ENCODE measurements at regions not wholly inside any gene's neighbourhood (a gene's known extent, or its start where the extent isn't known, plus 50 kb on each side); places are given as distances from the start of the nearest gene placed in this dataset.

DNA sequence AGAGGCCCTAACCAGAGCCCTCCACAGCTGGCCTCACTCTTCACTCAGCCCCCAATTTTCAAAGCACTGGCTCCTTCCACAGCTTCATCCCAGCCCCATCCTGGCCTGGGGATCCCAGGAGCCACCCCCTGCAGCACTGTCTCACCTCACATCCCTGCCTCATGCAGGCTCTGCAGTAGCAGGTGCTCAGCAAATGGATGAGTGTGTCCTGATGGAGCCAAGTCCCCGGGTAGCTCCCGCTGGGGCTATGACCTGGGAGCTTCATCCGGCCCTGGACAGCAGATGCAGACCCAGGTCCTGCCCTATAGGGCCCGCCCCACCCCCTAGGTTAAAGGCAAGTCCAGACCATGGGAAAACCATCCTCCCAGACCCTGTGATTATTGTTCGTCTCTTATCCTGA, 143.2 kb upstream of the ZNF507 start:
- Histone ChIP-seq H3K36me3 (ENCODE audit: control insufficient read depth in 1 of 2, insufficient read depth in 2 of 2, low read length in 2 of 2) (no peaks in the 10 kb centered on the region), H3K4me3 (ENCODE audit: low read depth in 1 of 2, low read length in 2 of 2) (no peak overlapping the region), H3K9me3 (ENCODE audit: control insufficient read depth in 1 of 2, low read length in 2 of 2) (no peaks in the 10 kb centered on the region), H3K27ac (ENCODE audit: low read depth, low read length) (no peak overlapping the region), H3K9ac (ENCODE audit: low read depth in 1 of 2, low read length in 2 of 2) (no peak overlapping the region), H3K4me1 (ENCODE audit: control insufficient read depth in 1 of 2, insufficient read depth in 2 of 2, low read length in 2 of 2) (no peaks in the 10 kb centered on the region), H3K27me3 (ENCODE audit: control insufficient read depth in 1 of 2, insufficient read depth in 2 of 2, low read length in 2 of 2) (no peaks in the 10 kb centered on the region)

- H3K9me3 ChIP-seq (ENCODE audit: control insufficient read depth in 1 of 2, low read length in 2 of 2) = no peaks in the 10 kb centered on the region
- no peaks in the 10 kb centered on the region for H3K36me3 ChIP-seq (ENCODE audit: control insufficient read depth in 1 of 2, insufficient read depth in 2 of 2, low read length in 2 of 2)
- H3K4me1 ChIP-seq (ENCODE audit: control insufficient read depth in 1 of 2, insufficient read depth in 2 of 2, low read length in 2 of 2) = no peaks in the 10 kb centered on the region
- H3K27me3 ChIP-seq (ENCODE audit: control insufficient read depth in 1 of 2, insufficient read depth in 2 of 2, low read length in 2 of 2) = no peaks in the 10 kb centered on the region
- H3K9ac ChIP-seq (ENCODE audit: low read depth in 1 of 2, low read length in 2 of 2) = no peak overlapping the region
- H3K27ac ChIP-seq (ENCODE audit: low read depth, low read length) = no peak overlapping the region
- no peak overlapping the region for H3K4me3 ChIP-seq (ENCODE audit: low read depth in 1 of 2, low read length in 2 of 2)
Observed at GRCh38 chr19:32203161-32203560, 142.2 kb upstream of the ZNF507 start.

GRCh38 chr19:32206065-32206464, 139.3 kb upstream of the ZNF507 start:
- H3K9ac ChIP-seq (ENCODE audit: low read depth in 1 of 2, low read length in 2 of 2) = no peak overlapping the region
- H3K27ac ChIP-seq (ENCODE audit: low read depth, low read length) = no peak overlapping the region
- no peaks in the 10 kb centered on the region for H3K4me1 ChIP-seq (ENCODE audit: control insufficient read depth in 1 of 2, insufficient read depth in 2 of 2, low read length in 2 of 2)
- H3K27me3 ChIP-seq (ENCODE audit: control insufficient read depth in 1 of 2, insufficient read depth in 2 of 2, low read length in 2 of 2) = no peaks in the 10 kb centered on the region
- no peak overlapping the region for H3K4me3 ChIP-seq (ENCODE audit: low read depth in 1 of 2, low read length in 2 of 2)
- no peaks in the 10 kb centered on the region for H3K36me3 ChIP-seq (ENCODE audit: control insufficient read depth in 1 of 2, insufficient read depth in 2 of 2, low read length in 2 of 2)
- no peaks in the 10 kb centered on the region for H3K9me3 ChIP-seq (ENCODE audit: control insufficient read depth in 1 of 2, low read length in 2 of 2)

GRCh38 chr19:32208060-32208459, 137.3 kb upstream of the ZNF507 start:
- H3K9me3 ChIP-seq (ENCODE audit: control insufficient read depth in 1 of 2, low read length in 2 of 2) = no peaks in the 10 kb centered on the region
- H3K9ac ChIP-seq (ENCODE audit: low read depth in 1 of 2, low read length in 2 of 2) = no peak overlapping the region
- no peaks in the 10 kb centered on the region for H3K36me3 ChIP-seq (ENCODE audit: control insufficient read depth in 1 of 2, insufficient read depth in 2 of 2, low read length in 2 of 2)
- no peak overlapping the region for H3K4me3 ChIP-seq (ENCODE audit: low read depth in 1 of 2, low read length in 2 of 2)
- H3K27me3 ChIP-seq (ENCODE audit: control insufficient read depth in 1 of 2, insufficient read depth in 2 of 2, low read length in 2 of 2) = no peaks in the 10 kb centered on the region
- H3K27ac ChIP-seq (ENCODE audit: low read depth, low read length) = no peak overlapping the region
- H3K4me1 ChIP-seq (ENCODE audit: control insufficient read depth in 1 of 2, insufficient read depth in 2 of 2, low read length in 2 of 2) = no peaks in the 10 kb centered on the region

GRCh38 chr19:32219392-32219791, 126.0 kb upstream of the ZNF507 start:
- H3K27ac ChIP-seq (ENCODE audit: low read depth, low read length) = no peak overlapping the region
- no peaks in the 10 kb centered on the region for H3K36me3 ChIP-seq (ENCODE audit: control insufficient read depth in 1 of 2, insufficient read depth in 2 of 2, low read length in 2 of 2)
- H3K4me1 ChIP-seq (ENCODE audit: control insufficient read depth in 1 of 2, insufficient read depth in 2 of 2, low read length in 2 of 2) = no peaks in the 10 kb centered on the region
- no peak overlapping the region for H3K9ac ChIP-seq (ENCODE audit: low read depth in 1 of 2, low read length in 2 of 2)
- H3K4me3 ChIP-seq (ENCODE audit: low read depth in 1 of 2, low read length in 2 of 2) = no peak overlapping the region
- H3K27me3 ChIP-seq (ENCODE audit: control insufficient read depth in 1 of 2, insufficient read depth in 2 of 2, low read length in 2 of 2) = peaks cover 0 to 11% of the 10 kb centered on the region in 2 donors
- H3K9me3 ChIP-seq (ENCODE audit: control insufficient read depth in 1 of 2, low read length in 2 of 2) = no peaks in the 10 kb centered on the region

- no peak overlapping the region for H3K9ac ChIP-seq (ENCODE audit: low read depth in 1 of 2, low read length in 2 of 2)
- peaks cover 0 to 14% of the 10 kb centered on the region in 2 donors for H3K27me3 ChIP-seq (ENCODE audit: control insufficient read depth in 1 of 2, insufficient read depth in 2 of 2, low read length in 2 of 2)
- H3K4me1 ChIP-seq (ENCODE audit: control insufficient read depth in 1 of 2, insufficient read depth in 2 of 2, low read length in 2 of 2) = no peaks in the 10 kb centered on the region
- no peak overlapping the region for H3K27ac ChIP-seq (ENCODE audit: low read depth, low read length)
- no peaks in the 10 kb centered on the region for H3K9me3 ChIP-seq (ENCODE audit: control insufficient read depth in 1 of 2, low read length in 2 of 2)
- no peak overlapping the region for H3K4me3 ChIP-seq (ENCODE audit: low read depth in 1 of 2, low read length in 2 of 2)
- no peaks in the 10 kb centered on the region for H3K36me3 ChIP-seq (ENCODE audit: control insufficient read depth in 1 of 2, insufficient read depth in 2 of 2, low read length in 2 of 2)
Observed at GRCh38 chr19:32219881-32220472, 125.4 kb upstream of the ZNF507 start.

DNA sequence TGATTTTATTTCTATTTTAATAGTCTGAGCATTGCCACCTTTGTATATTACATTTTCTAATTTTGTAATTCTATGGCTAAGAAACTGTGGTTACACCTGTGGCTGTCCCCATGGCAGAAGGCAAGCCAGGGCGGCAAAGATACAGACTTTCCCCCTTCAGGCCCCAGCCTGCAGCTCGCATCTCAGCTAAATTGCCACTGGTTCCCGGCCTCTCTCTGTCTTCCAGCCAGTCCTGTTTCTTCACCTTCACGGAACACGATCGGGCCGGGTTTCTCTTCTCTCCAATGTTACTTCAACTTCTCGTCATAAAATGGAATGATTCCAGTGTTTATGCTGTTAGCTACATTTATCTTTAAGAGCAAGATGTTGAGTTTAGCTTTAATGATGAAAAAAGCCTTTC, 124.5 kb upstream of the ZNF507 start:
- H3K36me3 ChIP-seq (ENCODE audit: control insufficient read depth in 1 of 2, insufficient read depth in 2 of 2, low read length in 2 of 2) = no peaks in the 10 kb centered on the region
- peaks cover 0 to 22% of the 10 kb centered on the region in 2 donors for H3K27me3 ChIP-seq (ENCODE audit: control insufficient read depth in 1 of 2, insufficient read depth in 2 of 2, low read length in 2 of 2)
- H3K4me3 ChIP-seq (ENCODE audit: low read depth in 1 of 2, low read length in 2 of 2) = no peak overlapping the region

GRCh38 chr19:32222556-32222955, 122.9 kb upstream of the ZNF507 start:
- H3K27me3 ChIP-seq (ENCODE audit: control insufficient read depth in 1 of 2, insufficient read depth in 2 of 2, low read length in 2 of 2) = peaks cover 2 to 22% of the 10 kb centered on the region in 2 donors
- no peak overlapping the region for H3K9ac ChIP-seq (ENCODE audit: low read depth in 1 of 2, low read length in 2 of 2)
- H3K4me1 ChIP-seq (ENCODE audit: control insufficient read depth in 1 of 2, insufficient read depth in 2 of 2, low read length in 2 of 2) = no peaks in the 10 kb centered on the region
- no peaks in the 10 kb centered on the region for H3K9me3 ChIP-seq (ENCODE audit: control insufficient read depth in 1 of 2, low read length in 2 of 2)
- H3K4me3 ChIP-seq (ENCODE audit: low read depth in 1 of 2, low read length in 2 of 2) = no peak overlapping the region
- no peak overlapping the region for H3K27ac ChIP-seq (ENCODE audit: low read depth, low read length)
- no peaks in the 10 kb centered on the region for H3K36me3 ChIP-seq (ENCODE audit: control insufficient read depth in 1 of 2, insufficient read depth in 2 of 2, low read length in 2 of 2)

More for the DNA sequence above, 124.5 kb upstream of the ZNF507 start:
- no peaks in the 10 kb centered on the region for H3K9me3 ChIP-seq (ENCODE audit: control insufficient read depth in 1 of 2, low read length in 2 of 2)
- H3K4me1 ChIP-seq (ENCODE audit: control insufficient read depth in 1 of 2, insufficient read depth in 2 of 2, low read length in 2 of 2) = no peaks in the 10 kb centered on the region
- H3K9ac ChIP-seq (ENCODE audit: low read depth in 1 of 2, low read length in 2 of 2) = no peak overlapping the region
- H3K27ac ChIP-seq (ENCODE audit: low read depth, low read length) = no peak overlapping the region

DNA sequence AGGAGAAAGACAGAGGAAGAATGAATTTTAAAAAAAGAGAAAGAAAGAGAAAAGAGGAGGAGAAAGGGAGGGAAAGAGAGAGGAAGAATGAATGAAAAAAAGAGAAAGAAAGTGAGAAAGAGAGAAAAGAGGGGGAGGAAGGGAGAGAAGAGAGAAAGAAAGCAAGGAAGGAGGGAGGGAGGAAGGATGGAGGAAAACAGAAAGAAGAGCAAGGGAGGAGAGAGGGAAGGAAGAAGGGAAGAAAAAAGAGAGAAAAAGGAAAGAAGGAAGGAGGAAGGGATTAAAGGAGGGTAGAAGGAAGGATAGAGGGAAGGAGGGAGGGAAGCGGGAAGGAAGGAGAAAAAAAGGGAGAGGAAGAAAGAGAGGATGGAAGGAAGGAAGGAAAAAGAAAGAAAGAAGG, 122.3 kb upstream of the ZNF507 start:
- Histone ChIP-seq H3K36me3 (ENCODE audit: control insufficient read depth in 1 of 2, insufficient read depth in 2 of 2, low read length in 2 of 2) (no peaks in the 10 kb centered on the region), H3K4me3 (ENCODE audit: low read depth in 1 of 2, low read length in 2 of 2) (no peak overlapping the region), H3K9ac (ENCODE audit: low read depth in 1 of 2, low read length in 2 of 2) (no peak overlapping the region), H3K27ac (ENCODE audit: low read depth, low read length) (no peak overlapping the region), H3K9me3 (ENCODE audit: control insufficient read depth in 1 of 2, low read length in 2 of 2) (no peaks in the 10 kb centered on the region), H3K4me1 (ENCODE audit: control insufficient read depth in 1 of 2, insufficient read depth in 2 of 2, low read length in 2 of 2) (no peaks in the 10 kb centered on the region), H3K27me3 (ENCODE audit: control insufficient read depth in 1 of 2, insufficient read depth in 2 of 2, low read length in 2 of 2) (peaks cover 4 to 22% of the 10 kb centered on the region in 2 donors)

DNA sequence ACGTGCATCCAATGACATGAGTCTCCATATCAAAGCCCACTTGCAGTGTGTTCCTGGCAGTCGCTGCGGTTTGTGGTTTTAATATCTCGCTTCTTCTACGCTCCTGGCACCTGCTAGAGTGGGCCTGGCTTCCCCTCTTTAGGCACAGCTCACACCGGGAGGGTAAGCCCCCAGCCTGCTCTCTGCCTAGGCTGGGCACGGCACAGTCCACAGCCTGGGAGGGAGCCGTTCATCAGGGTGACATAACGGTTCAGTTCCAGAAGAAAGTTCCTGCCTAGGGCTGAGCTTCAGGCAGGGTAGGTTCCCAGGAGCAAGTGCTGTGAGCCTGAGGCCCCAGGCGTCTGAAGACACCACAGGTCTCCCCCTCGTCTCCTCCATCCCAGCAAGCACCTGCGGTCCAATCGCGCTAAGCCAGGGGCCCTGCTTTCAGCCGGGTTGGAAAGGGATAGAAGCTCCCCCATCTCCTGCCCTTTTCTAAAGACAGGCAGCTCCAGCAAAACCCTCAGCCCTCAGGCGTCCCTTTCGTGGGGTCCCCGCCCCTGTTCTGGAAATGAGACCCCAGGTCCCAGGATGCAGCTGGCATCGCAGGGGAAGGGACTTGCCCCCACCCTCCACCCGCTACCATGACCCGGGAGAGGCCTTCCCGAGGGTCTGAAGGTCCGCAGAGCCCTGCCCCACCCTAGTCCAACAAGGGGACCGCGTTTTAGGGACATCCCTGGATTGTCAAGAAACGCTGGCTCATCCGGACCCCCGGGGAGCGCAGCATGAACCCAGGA, 121.6 kb upstream of the ZNF507 start:
- Histone ChIP-seq H3K9me3 (ENCODE audit: control insufficient read depth in 1 of 2, low read length in 2 of 2) (no peaks in the 10 kb centered on the region), H3K27ac (ENCODE audit: low read depth, low read length) (no peak overlapping the region), H3K4me1 (ENCODE audit: control insufficient read depth in 1 of 2, insufficient read depth in 2 of 2, low read length in 2 of 2) (no peaks in the 10 kb centered on the region), H3K9ac (ENCODE audit: low read depth in 1 of 2, low read length in 2 of 2) (no peak overlapping the region), H3K27me3 (ENCODE audit: control insufficient read depth in 1 of 2, insufficient read depth in 2 of 2, low read length in 2 of 2) (peaks cover 4 to 22% of the 10 kb centered on the region in 2 donors), H3K4me3 (ENCODE audit: low read depth in 1 of 2, low read length in 2 of 2) (no peak overlapping the region), H3K36me3 (ENCODE audit: control insufficient read depth in 1 of 2, insufficient read depth in 2 of 2, low read length in 2 of 2) (no peaks in the 10 kb centered on the region)

Data from duodenal mucosa (tissue), 2 donors.